Endothelial cell of umbilical vein (primary cell): ENCODE measurements at regions not wholly inside any gene's neighbourhood (a gene's known extent, or its start where the extent isn't known, plus 50 kb on each side); places are given as distances from the start of the nearest gene placed in this dataset.

Experiments used
- BruUV-seq: library from RNA; stranded (reverse); fragments of 400-500 nt; replicated peaks from 2 replicates; lab custom pipeline; 2021; lab: Mats Ljungman, UMichigan
- CTCF ChIA-PET: fragments of 300-600, 350-600 bp; sonication (Branson Sonifier 250); formaldehyde crosslinking; loops from one replicate; lab custom pipeline; 2021; ENCODE audit warnings: antibody characterized with exemption, inconsistent platforms; lab: Charles Lee
- POLR2A ChIA-PET: fragments of 300-600, 350-600 bp; sonication (Branson Sonifier 250); formaldehyde crosslinking; loops from one replicate; lab custom pipeline; 2021; ENCODE audit warnings: antibody characterized with exemption, inconsistent platforms; lab: Charles Lee
- DNase-seq: peaks from one replicate; pipeline ENCODE4 v3.0.0-alpha.2; 2011; ENCODE audit warnings: low read depth, low spot score
- FAIRE-seq: peaks from 2 replicates; lab custom pipeline; 2011; peaks lifted over from hg19 to GRCh38; lab: Jason Lieb, UNC
- H2AFZ ChIP-seq: 2 replicates; pipeline ENCODE4 v1.6.0; 2012; ENCODE audit warnings: low read depth, low read length, control low read depth, inconsistent platforms
- H3K27ac ChIP-seq: 2 replicates; pipeline ENCODE4 v1.5.1; 2011; ENCODE audit warnings: low read depth, mild to moderate bottlenecking, control low read depth, low read length, moderate library complexity; ENCODE audit not compliant: insufficient read depth
- H3K27me3 ChIP-seq, 2 experiments: 2 replicates each; pipeline versions ENCODE4 v1.6.0 to v1.6.1; 2011; ENCODE audit warnings: low read length in 2 of 2, mixed read lengths in 1 of 2; ENCODE audit not compliant: control insufficient read depth in 2 of 2, insufficient read depth in 2 of 2
- H3K36me3 ChIP-seq, 2 experiments: 2 replicates in 1 of 2; 3 replicates in 1 of 2; pipeline ENCODE4 v1.5.1; 2011; ENCODE audit warnings: low read length in 2 of 2, mild to moderate bottlenecking in 1 of 2, moderate library complexity in 1 of 2; ENCODE audit not compliant: control insufficient read depth in 2 of 2, insufficient read depth in 2 of 2; ENCODE audit errors: extremely low read depth in 1 of 2
- H3K4me1 ChIP-seq: 3 replicates; pipeline ENCODE4 v1.5.1; 2011; ENCODE audit warnings: mild to moderate bottlenecking, low read length; ENCODE audit not compliant: control insufficient read depth, insufficient read depth; ENCODE audit errors: extremely low read depth
- H3K4me2 ChIP-seq: 2 replicates; pipeline ENCODE4 v1.6.1; 2011; ENCODE audit warnings: low read length, control low read depth, mixed read lengths; ENCODE audit not compliant: insufficient read depth
- H3K4me3 ChIP-seq, 3 experiments: fragments of 200-600 bp in 1 of 3; sonication (generic), shearing (Covaris generic) in 1 of 3; replicated peaks in 1 of 3; 2 replicates each; pipeline ENCODE4 v1.5.1; 2011 to 2016; ENCODE audit warnings: control low read depth in 3 of 3, low read length in 3 of 3, mild to moderate bottlenecking in 2 of 3, inconsistent platforms in 1 of 3, low read depth in 1 of 3, moderate library complexity in 1 of 3; ENCODE audit not compliant: insufficient read depth in 1 of 3
- H3K79me2 ChIP-seq: 2 replicates; pipeline ENCODE4 v1.6.0; 2012; ENCODE audit warnings: low read length, inconsistent platforms; ENCODE audit not compliant: control insufficient read depth, insufficient read depth
- H3K9ac ChIP-seq: replicated peaks from 2 replicates; pipeline ENCODE3; 2011; ENCODE audit warnings: low read length, control low read depth; ENCODE audit not compliant: insufficient read depth; ENCODE audit errors: extremely low read depth
- H3K9me1 ChIP-seq: replicated peaks from 3 replicates; pipeline ENCODE4 v1.6.0; 2011; ENCODE audit warnings: mild to moderate bottlenecking, low read length; ENCODE audit not compliant: control insufficient read depth, insufficient read depth; ENCODE audit errors: extremely low read depth
- H3K9me3 ChIP-seq: replicated peaks from 2 replicates; pipeline ENCODE4 v1.5.1; 2012; ENCODE audit warnings: low read length, inconsistent platforms; ENCODE audit not compliant: control insufficient read depth, insufficient read depth
- H4K20me1 ChIP-seq: replicated peaks from 2 replicates; pipeline ENCODE3; 2011; ENCODE audit warnings: mild to moderate bottlenecking, low read length; ENCODE audit not compliant: control insufficient read depth, insufficient read depth; ENCODE audit errors: extremely low read depth
- EZH2 ChIP-seq: IDR thresholded peaks from 2 replicates; pipeline ENCODE4 v1.6.1; 2012; ENCODE audit warnings: borderline replicate concordance, low read depth, mild to moderate bottlenecking, moderate library complexity, low read length, inconsistent platforms; ENCODE audit not compliant: severe bottlenecking
- FOS ChIP-seq: IDR thresholded peaks from 2 replicates; pipeline ENCODE4 v1.6.1; 2011; ENCODE audit warnings: mild to moderate bottlenecking, low read length, moderate library complexity, borderline replicate concordance; ENCODE audit not compliant: insufficient read depth
- GATA2 ChIP-seq: IDR thresholded peaks from 2 replicates; pipeline ENCODE4 v1.7.0; 2011; ENCODE audit warnings: low read depth, mild to moderate bottlenecking, moderate library complexity, mixed read lengths, low read length; ENCODE audit not compliant: insufficient read length, insufficient read depth
- JUN ChIP-seq: IDR thresholded peaks from 2 replicates; pipeline ENCODE4 v1.6.1; 2011; ENCODE audit warnings: borderline replicate concordance, low read depth; ENCODE audit not compliant: insufficient read length, insufficient read depth
- MYC ChIP-seq: IDR thresholded peaks from one replicate; pipeline ENCODE4 v1.6.1; 2011; ENCODE audit warnings: mild to moderate bottlenecking, low read depth, low read length
- POLR2A ChIP-seq: IDR thresholded peaks from 2 replicates; pipeline ENCODE4 v1.6.1; 2012; ENCODE audit warnings: low read depth, mild to moderate bottlenecking, control low read depth, low read length
- POLR2AphosphoS5 ChIP-seq: IDR thresholded peaks from 2 replicates; pipeline ENCODE4 v1.6.1; 2012; ENCODE audit warnings: low read depth, mild to moderate bottlenecking, control low read depth, low read length, moderate library complexity; ENCODE audit not compliant: insufficient read depth
- dilution Hi-C: fragments of 300-500 bp; cut with MboI; formaldehyde crosslinking; loops from one replicate; pipeline ENCODE4 v1.15.0; 2019; ENCODE audit warnings: low sequenced_read_pairs; ENCODE audit not compliant: extremely low pct_ligation_motif_present
- intact Hi-C: fragments of 100-400 bp; cut with micrococcal nuclease; formaldehyde crosslinking; loops from one replicate; pipeline ENCODE4 v1.10.0; 2022
- TF ChIP-seq, protein P1 (sequence below), 2 donors: IDR thresholded peaks; 1 replicate in 1 of 2; 2 replicates in 1 of 2; pipeline ENCODE4 v1.5.1; 2011; ENCODE audit warnings: low read length in 2 of 2, mild to moderate bottlenecking in 2 of 2, moderate library complexity in 2 of 2, control low read depth in 1 of 2, inconsistent platforms in 1 of 2, low read depth in 1 of 2; ENCODE audit not compliant: insufficient read depth in 1 of 2; ENCODE audit errors: extremely low read depth in 1 of 2
- TF ChIP-seq, protein P2 (sequence below): IDR thresholded peaks from 2 replicates; pipeline ENCODE4 v1.6.1; 2011; ENCODE audit not compliant: insufficient read depth, insufficient read length

DNA sequence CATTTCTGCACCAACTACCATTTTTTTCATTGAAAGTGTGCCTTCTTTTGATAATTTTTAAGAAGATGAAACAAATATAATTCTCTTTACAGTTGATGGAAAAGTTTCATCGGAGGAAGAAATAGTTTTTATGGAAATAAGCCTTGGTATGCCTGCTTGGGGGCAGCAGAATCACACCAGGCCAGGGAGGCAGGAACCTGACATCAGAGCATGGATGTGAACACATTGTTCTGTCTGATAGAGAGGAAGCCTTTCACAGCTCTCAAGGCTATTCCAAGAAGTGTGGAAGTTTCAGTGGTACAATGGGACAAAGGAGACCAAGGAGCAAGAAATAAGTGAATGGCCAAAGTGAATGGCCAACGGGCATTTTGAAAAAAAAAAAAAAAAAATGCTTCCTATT, 162.2 kb upstream of the KCNK2 start:
- DNase-seq, result peak; percentile 6
- CTCF ChIA-PET, result interaction anchor here (0.7 to 3.3 kb wide), 2 partner anchors 14 to 723 kb away, joined by 3 to 13 read pairs; no protein-coding TSS in a partner anchor

More for the DNA sequence above, 162.2 kb upstream of the KCNK2 start:
- TF ChIP-seq EZH2 (no peak), FOS (no peak), JUN (no peak), MYC (no peak), GATA2 (no peak), POLR2AphosphoS5 (no peak), POLR2A (no peak)
- TF ChIP-seq, protein P1, sequence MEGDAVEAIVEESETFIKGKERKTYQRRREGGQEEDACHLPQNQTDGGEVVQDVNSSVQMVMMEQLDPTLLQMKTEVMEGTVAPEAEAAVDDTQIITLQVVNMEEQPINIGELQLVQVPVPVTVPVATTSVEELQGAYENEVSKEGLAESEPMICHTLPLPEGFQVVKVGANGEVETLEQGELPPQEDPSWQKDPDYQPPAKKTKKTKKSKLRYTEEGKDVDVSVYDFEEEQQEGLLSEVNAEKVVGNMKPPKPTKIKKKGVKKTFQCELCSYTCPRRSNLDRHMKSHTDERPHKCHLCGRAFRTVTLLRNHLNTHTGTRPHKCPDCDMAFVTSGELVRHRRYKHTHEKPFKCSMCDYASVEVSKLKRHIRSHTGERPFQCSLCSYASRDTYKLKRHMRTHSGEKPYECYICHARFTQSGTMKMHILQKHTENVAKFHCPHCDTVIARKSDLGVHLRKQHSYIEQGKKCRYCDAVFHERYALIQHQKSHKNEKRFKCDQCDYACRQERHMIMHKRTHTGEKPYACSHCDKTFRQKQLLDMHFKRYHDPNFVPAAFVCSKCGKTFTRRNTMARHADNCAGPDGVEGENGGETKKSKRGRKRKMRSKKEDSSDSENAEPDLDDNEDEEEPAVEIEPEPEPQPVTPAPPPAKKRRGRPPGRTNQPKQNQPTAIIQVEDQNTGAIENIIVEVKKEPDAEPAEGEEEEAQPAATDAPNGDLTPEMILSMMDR (IDR thresholded peaks at IDR 0.05; ENCODE audit: extremely low read depth in 1 of 2, insufficient read depth in 1 of 2, low read depth in 1 of 2, low read length in 2 of 2), result no peak
- TF ChIP-seq, protein P2, sequence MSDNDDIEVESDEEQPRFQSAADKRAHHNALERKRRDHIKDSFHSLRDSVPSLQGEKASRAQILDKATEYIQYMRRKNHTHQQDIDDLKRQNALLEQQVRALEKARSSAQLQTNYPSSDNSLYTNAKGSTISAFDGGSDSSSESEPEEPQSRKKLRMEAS, result no peak
- Histone ChIP-seq H3K4me3 (no peak overlapping the region), H2AFZ (no peak overlapping the region), H3K4me2 (no peak overlapping the region), H3K9ac (no peak overlapping the region), H3K4me1 (no peaks in the 10 kb centered on the region), H3K9me3 (no peaks in the 10 kb centered on the region), H3K27ac (no peak overlapping the region), H3K36me3 (no peaks in the 10 kb centered on the region), H3K79me2 (no peaks in the 10 kb centered on the region), H4K20me1 (no peaks in the 10 kb centered on the region), H3K27me3 (no peaks in the 10 kb centered on the region), H3K9me1 (no peaks in the 10 kb centered on the region)
- no peak for FAIRE-seq
- POLR2A ChIA-PET, result no interaction called here
- intact Hi-C loops (no loop called here), dilution Hi-C loops (no loop called here)
- no TSS peak for BruUV-seq
